AG09309 (cell line): ENCODE measurements at regions not wholly inside any gene's neighbourhood (a gene's known extent, or its start where the extent isn't known, plus 50 kb on each side); places are given as distances from the start of the nearest gene placed in this dataset.
"Not testable (repeated sequence)": the region's sequence is repeated elsewhere in the genome, so short reads cannot be mapped to it uniquely, and the experiment has no call there.

Source experiments
- DNase-seq: peaks from one replicate; pipeline ENCODE4 v3.0.0-alpha.2; 2010; ENCODE audit warnings: low read depth
- H3K4me3 ChIP-seq: 2 replicates; pipeline ENCODE4 v1.5.1; 2011; ENCODE audit warnings: mild to moderate bottlenecking, low read depth, low read length, moderate library complexity; ENCODE audit not compliant: control insufficient read depth
- CTCF ChIP-seq: IDR thresholded peaks from 2 replicates; pipeline ENCODE4 v1.5.1; 2011; ENCODE audit warnings: mild to moderate bottlenecking, low read depth, low read length, inconsistent platforms; ENCODE audit not compliant: insufficient read depth, control insufficient read depth; ENCODE audit errors: missing control alignments

DNA sequence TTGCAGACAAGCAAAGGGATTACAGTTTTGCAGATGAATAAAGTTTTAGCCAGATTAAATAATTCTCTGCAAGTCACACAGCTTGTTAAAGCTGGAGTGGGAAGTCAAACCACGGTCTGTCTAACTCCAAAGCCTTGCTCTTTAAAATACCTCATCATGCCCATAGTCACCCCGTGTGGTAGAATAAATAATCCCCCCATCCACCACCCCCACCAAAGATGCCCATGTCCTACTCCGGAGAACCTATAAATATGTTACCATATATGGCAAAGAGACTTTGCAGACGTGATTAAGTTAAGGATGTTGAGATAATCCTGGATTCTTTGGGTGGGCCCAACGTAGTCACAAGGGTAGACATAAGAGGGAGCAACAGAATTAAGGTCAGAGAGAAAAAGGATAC is 118.7 kb downstream of the BEND2 start:
- H3K4me3 ChIP-seq = no peak overlapping the region
- DNase-seq = no peak
- TF ChIP-seq CTCF = no peak

DNA sequence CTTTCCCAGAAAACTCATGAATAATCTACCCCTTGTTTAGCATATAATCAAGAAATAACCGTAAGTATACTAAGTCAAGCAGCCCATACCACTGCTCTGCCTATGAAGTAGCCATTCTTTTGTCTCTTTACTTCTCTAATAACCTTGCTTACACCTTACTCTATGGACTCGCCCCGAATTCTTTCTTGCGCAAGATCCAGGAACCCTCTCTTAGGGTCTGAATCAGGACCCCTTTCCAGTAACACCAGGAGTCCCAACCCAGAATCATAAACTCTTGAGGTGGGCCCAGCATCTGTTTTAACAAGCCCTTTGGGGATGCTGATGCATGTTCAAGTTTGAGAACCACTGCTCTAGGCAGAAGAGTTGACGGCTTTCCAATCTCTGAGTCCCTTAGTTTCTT is 119.6 kb downstream of the BEND2 start:
- H3K4me3 ChIP-seq = no peak overlapping the region
- no peak for TF ChIP-seq CTCF
- DNase-seq = no peak

DNA sequence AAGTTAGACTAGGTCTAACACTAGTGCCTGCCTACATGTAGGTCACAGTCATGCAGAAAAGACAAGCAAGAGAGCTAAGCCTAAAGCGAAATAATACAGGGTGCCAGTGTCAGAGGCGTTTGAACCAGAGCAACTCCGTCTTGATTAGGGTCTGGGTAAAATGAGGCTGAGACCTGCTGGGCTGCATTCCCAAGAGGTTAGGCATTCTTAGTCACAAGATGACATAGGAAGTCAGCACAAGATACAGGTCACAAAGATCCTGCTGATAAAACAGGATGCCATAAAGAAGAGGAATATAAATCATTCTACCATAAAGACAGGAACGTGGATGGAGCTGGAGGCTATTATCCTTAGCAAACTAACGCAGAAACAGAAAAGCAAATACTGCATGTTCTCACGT is 120.9 kb downstream of the BEND2 start:
- H3K4me3 ChIP-seq = no peak overlapping the region
- DNase-seq = no peak
- no peak for TF ChIP-seq CTCF

DNA sequence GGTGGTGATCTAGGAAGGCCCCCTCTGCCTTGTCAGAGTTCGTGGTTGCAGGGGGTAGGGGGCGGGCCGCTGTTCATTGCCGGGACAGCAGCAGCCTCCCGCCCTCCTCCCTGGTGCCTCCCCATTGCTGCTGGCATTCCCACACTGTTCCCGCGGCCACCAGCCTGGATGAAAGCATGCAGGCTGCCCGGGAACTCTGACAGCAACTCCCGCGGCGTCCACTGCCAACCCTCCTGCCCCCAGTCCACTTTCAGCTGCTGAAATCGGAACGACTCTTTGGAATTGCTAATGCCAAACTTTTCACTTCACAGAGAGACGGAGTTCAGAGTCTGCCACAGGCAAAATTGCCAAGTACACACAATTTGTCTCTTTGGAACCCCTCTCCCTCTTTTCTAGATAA is 121.9 kb downstream of the BEND2 start:
- no peak for DNase-seq
- H3K4me3 ChIP-seq = no peak overlapping the region
- no peak for TF ChIP-seq CTCF

- no peak overlapping the region for H3K4me3 ChIP-seq
- TF ChIP-seq CTCF = no peak
- DNase-seq = no peak
Measured at GRCh38 chrX:18076434-18076833, 144.3 kb downstream of the BEND2 start.

DNA sequence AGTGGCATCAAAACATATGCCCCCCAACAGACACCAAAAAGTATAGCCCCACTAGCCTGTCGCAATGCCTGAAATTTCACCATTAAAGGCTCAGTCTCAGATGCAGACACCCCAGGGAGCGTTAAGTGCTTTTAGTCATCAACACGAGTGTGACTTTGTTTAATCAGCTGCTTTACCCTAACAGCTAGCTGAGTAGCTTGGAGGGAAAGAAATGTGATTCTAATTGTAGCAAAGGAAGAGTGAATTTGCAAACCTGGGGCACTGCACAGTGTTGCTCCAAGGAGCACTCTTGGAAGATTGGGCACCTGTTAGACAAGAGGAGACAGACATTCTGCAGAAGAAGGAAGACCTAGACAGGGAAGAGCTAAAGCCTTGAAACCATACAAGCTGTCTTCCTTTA is 145.1 kb downstream of the BEND2 start:
- no peak for DNase-seq
- H3K4me3 ChIP-seq = no peak overlapping the region

DNA sequence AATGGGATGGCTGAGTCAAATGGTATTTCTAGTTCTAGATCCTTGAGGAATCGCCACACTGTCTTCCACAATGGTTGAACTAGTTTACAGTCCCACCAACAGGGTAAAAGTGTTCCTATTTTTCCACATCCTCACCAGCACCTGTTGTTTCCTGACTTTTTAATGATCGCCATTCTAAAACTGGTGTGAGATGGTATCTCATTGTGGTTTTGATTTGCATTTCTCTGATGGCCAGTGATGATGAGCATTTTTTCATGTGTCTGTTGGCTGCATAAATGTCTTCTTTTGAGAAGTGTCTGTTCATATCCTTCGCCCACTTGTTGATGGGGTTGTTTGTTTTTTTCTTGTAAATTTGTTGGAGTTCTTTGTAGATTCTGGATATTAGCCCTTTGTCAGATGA is 152.6 kb downstream of the BEND2 start:
- not testable (repeated sequence) for DNase-seq, H3K4me3 ChIP-seq

More for the DNA sequence above, 145.1 kb downstream of the BEND2 start:
- no peak for TF ChIP-seq CTCF
